Pancreas (tissue), 10 donors: ENCODE measurements at regions not wholly inside any gene's neighbourhood (a gene's known extent, or its start where the extent isn't known, plus 50 kb on each side); places are given as distances from the start of the nearest gene placed in this dataset.

ENCODE experiments used
- ATAC-seq, 4 donors: fragments of 200-7000 bp; cut with Tn5 transposase; one replicate each; pipeline versions ENCODE4 v1.8.0 to v1.9.1; 2020; ENCODE audit warnings: mild to moderate bottlenecking in 4 of 4, moderate library complexity in 4 of 4
- DNase-seq, 6 donors: peaks; one replicate each; pipeline ENCODE4 v3.0.0-alpha.2; 2020
- FAIRE-seq: peaks from 2 replicates; lab custom pipeline; 2012; peaks lifted over from hg19 to GRCh38; lab: Jason Lieb, UNC
- H3K27ac ChIP-seq, 4 donors: fragments of 200-600 bp; sonication (generic); 1 replicate in 3 of 4; 2 replicates in 1 of 4; pipeline versions ENCODE4 v1.5.0 to v1.8.0; 2020
- H3K27me3 ChIP-seq, 4 donors: fragments of 200-600 bp; one replicate each; pipeline ENCODE4 v1.8.0; 2021
- H3K36me3 ChIP-seq, 3 donors: fragments of 200-600 bp; sonication (generic) in 1 of 3; one replicate each; pipeline versions ENCODE4 v1.5.0 to v1.8.0; 2020 to 2021
- H3K4me1 ChIP-seq, 3 donors: fragments of 200-600 bp; one replicate each; pipeline ENCODE4 v1.8.0; 2021
- H3K4me3 ChIP-seq, 4 donors: fragments of 200-600 bp; sonication (generic) in 2 of 4; one replicate each; pipeline versions ENCODE4 v1.5.0 to v1.8.0; 2020 to 2021
- H3K9me3 ChIP-seq, 4 donors: fragments of 200-600 bp; one replicate each; pipeline ENCODE4 v1.8.0; 2021
- WGBS, 2 donors: extraction: QIAGEN DNeasy Blood & Tissue Kit; methylation state at CpG; one replicate each; pipeline ENCODE4 v1.1.7; 2013; 5-methylcytosine and 5-hydroxymethylcytosine counted together
- intact Hi-C, 3 donors: fragments of 100-400 bp; cut with DNase I; formaldehyde crosslinking; loops; one replicate each; pipeline versions ENCODE4 v1.11.1 to v1.14.2; 2022
- TF ChIP-seq, protein P1 (sequence below), 4 donors: fragments of 200-600 bp; sonication (generic) in 3 of 4; IDR thresholded peaks; one replicate each; pipeline versions ENCODE4 v1.5.0 to v1.8.0; 2021; ENCODE audit warnings: antibody characterized with exemption in 4 of 4
- donor health status: healthy with polysubstance abuse.
- donor health status: DM: no; HTN: no; CAD: no; lungs with moderate emphysema.
- donor health status: DM: no; HTN: no; CAD: no.
- donor health status: control.
- donor health status: control.
- donor health status: Bipolar disorder and iron deficiency.
- donor health status: DM: yes; HTN: yes; CAD: no.
- donor health status: DM: no; HTN: no; CAD: no.
- donor health status: DM: no; HTN: no; CAD: no.
- donor health status: DM: yes; HTN: yes; CAD: no.

DNA sequence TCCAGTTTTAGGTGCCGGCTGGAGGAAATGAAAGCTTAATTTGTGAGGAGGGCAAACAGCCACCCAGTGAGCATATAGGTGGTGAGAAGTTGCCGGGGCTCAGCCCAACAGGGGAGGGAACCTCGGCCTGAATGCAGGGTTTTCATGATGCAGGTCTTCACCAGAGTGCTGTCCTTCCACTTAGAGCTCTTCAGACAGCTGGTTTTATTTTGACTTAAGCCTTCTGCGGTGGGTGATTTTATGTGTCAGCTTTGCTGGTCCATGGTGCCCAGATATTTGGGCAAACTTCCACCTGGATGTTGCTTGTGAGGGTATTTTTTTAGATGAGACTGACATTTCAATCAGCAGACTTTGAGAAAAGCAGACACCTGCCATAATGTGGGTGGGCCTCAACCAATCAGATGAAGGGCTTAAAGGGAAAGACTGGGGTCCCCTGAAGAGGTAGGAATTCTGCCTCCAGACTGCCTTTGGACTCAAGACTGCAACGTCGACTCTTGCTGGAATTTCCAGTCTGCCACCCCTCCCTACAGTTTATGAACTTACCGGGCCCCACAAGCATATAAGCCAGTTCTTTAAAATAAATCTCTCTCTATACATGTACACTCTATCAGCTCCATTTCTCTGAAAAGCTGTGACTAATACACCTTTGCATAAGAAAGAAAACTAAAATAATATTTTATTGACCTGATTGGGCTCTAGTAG, 72.8 kb downstream of the RHOU start:
- no peaks in the 10 kb centered on the region for H3K36me3 ChIP-seq
- TF ChIP-seq, protein P1, sequence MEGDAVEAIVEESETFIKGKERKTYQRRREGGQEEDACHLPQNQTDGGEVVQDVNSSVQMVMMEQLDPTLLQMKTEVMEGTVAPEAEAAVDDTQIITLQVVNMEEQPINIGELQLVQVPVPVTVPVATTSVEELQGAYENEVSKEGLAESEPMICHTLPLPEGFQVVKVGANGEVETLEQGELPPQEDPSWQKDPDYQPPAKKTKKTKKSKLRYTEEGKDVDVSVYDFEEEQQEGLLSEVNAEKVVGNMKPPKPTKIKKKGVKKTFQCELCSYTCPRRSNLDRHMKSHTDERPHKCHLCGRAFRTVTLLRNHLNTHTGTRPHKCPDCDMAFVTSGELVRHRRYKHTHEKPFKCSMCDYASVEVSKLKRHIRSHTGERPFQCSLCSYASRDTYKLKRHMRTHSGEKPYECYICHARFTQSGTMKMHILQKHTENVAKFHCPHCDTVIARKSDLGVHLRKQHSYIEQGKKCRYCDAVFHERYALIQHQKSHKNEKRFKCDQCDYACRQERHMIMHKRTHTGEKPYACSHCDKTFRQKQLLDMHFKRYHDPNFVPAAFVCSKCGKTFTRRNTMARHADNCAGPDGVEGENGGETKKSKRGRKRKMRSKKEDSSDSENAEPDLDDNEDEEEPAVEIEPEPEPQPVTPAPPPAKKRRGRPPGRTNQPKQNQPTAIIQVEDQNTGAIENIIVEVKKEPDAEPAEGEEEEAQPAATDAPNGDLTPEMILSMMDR (IDR thresholded peaks at IDR 0.05), result no peak
- no peak overlapping the region for H3K4me3 ChIP-seq
- H3K4me1 ChIP-seq, result no peaks in the 10 kb centered on the region
- no peaks in the 10 kb centered on the region for H3K27me3 ChIP-seq
- no peak overlapping the region for H3K27ac ChIP-seq
- 76% methylated on average over 7 of the region's 7 CpGs for WGBS, 2 donors
- no peak for DNase-seq
- FAIRE-seq, result no peak
- ATAC-seq, result no peak
- intact Hi-C loops, result no loop called here
- no peaks in the 10 kb centered on the region for H3K9me3 ChIP-seq

GRCh38 chr1:228809621-228810394, 74.5 kb downstream of the RHOU start:
- peak in 3 of 4 donors; percentile 41 to 53 (median 41) for ATAC-seq
- no peaks in the 10 kb centered on the region for H3K27me3 ChIP-seq
- no peak for DNase-seq
- H3K36me3 ChIP-seq, result no peaks in the 10 kb centered on the region
- TF ChIP-seq, protein P1 (IDR thresholded peaks at IDR 0.05), result no peak
- intact Hi-C loops, result no loop called here
- H3K9me3 ChIP-seq, result no peaks in the 10 kb centered on the region
- FAIRE-seq, result no peak
- H3K27ac ChIP-seq, result no peak overlapping the region
- no peak overlapping the region for H3K4me3 ChIP-seq
- 88 to 92% methylated on average over 7 of the region's 7 CpGs for WGBS, 2 donors
- H3K4me1 ChIP-seq, result no peaks in the 10 kb centered on the region

DNA sequence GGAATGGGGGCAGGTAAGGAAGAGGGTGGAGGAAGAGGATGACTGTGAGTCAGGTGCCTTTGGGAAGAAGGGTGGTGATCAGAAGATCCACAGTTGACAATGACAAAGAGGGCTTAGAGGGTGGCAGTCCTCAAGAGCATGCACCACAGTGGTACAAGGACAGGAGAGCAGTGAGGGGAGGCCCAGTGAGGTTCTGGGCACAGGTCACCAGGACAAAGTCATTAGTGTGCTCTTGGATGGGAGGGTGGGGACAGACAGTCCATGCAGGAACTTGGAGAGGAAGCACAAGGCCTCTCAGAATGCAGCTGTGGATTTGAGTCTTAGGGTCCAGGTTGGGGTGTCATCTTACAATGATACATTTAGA, 75.1 kb downstream of the RHOU start:
- no peak overlapping the region for H3K4me3 ChIP-seq
- DNase-seq, result no peak
- ATAC-seq, result no peak
- H3K27ac ChIP-seq, result no peak overlapping the region
- no peaks in the 10 kb centered on the region for H3K4me1 ChIP-seq
- intact Hi-C loops, result no loop called here
- no peaks in the 10 kb centered on the region for H3K9me3 ChIP-seq
- no peaks in the 10 kb centered on the region for H3K27me3 ChIP-seq
- no peak for FAIRE-seq
- TF ChIP-seq, protein P1 (IDR thresholded peaks at IDR 0.05), result no peak
- no peaks in the 10 kb centered on the region for H3K36me3 ChIP-seq

GRCh38 chr1:228810878-228811711, 75.8 kb downstream of the RHOU start:
- H3K36me3 ChIP-seq, result no peaks in the 10 kb centered on the region
- no peaks in the 10 kb centered on the region for H3K4me1 ChIP-seq
- WGBS, 2 donors, result 76 to 77% methylated on average over 6 of the region's 6 CpGs
- DNase-seq, result no peak
- no peaks in the 10 kb centered on the region for H3K9me3 ChIP-seq
- intact Hi-C loops, result no loop called here
- peak in 2 of 4 donors; percentile 35 to 37 for ATAC-seq
- no peak overlapping the region for H3K4me3 ChIP-seq
- TF ChIP-seq, protein P1 (IDR thresholded peaks at IDR 0.05), result no peak
- no peaks in the 10 kb centered on the region for H3K27me3 ChIP-seq
- FAIRE-seq, result no peak
- no peak overlapping the region for H3K27ac ChIP-seq
